ENCODE measurements at regions not wholly inside any gene's neighbourhood (a gene's known extent, or its start where the extent isn't known, plus 50 kb on each side); places are given as distances from the start of the nearest gene placed in this dataset.

GRCh38 chr6:3516092-3516491 is 59.2 kb upstream of the SLC22A23 start:
- TF ChIP-seq CTCF (conservative IDR thresholded peaks at IDR 0.05; ENCODE audit: low read length) (no peak), EZH2phosphoT487 (IDR thresholded peaks at IDR 0.05; ENCODE audit: borderline replicate concordance, low read depth, low read length) (no peak)

Data from OCI-LY7 (cell line).